ENCODE measurements at regions not wholly inside any gene's neighbourhood (a gene's known extent, or its start where the extent isn't known, plus 50 kb on each side); places are given as distances from the start of the nearest gene placed in this dataset.

- TF ChIP-seq CTCF (IDR thresholded peaks at IDR 0.05; ENCODE audit: extremely low read depth, missing control alignments): no peak
Observed at GRCh38 chr9:108530141-108530540, 325.6 kb downstream of the ACTL7B start.

GRCh38 chr9:108528231-108528630 is 327.6 kb downstream of the ACTL7B start:
- DNase-seq (ENCODE audit: low spot score): no peak
- TF ChIP-seq CTCF (IDR thresholded peaks at IDR 0.05; ENCODE audit: extremely low read depth, missing control alignments): no peak

More at GRCh38 chr9:108530141-108530540, 325.6 kb downstream of the ACTL7B start:
- DNase-seq (ENCODE audit: low spot score): no peak

GRCh38 chr9:108526518-108526917 is 329.3 kb downstream of the ACTL7B start:
- TF ChIP-seq CTCF (IDR thresholded peaks at IDR 0.05; ENCODE audit: extremely low read depth, missing control alignments): no peak
- DNase-seq (ENCODE audit: low spot score): no peak

- no peak for DNase-seq (ENCODE audit: low spot score)
- TF ChIP-seq CTCF (IDR thresholded peaks at IDR 0.05; ENCODE audit: extremely low read depth, missing control alignments): no peak
Observed at GRCh38 chr9:108525186-108525585, 330.6 kb downstream of the ACTL7B start.

- no peak for DNase-seq (ENCODE audit: low spot score)
- TF ChIP-seq CTCF (IDR thresholded peaks at IDR 0.05; ENCODE audit: extremely low read depth, missing control alignments): no peak
Observed at GRCh38 chr9:108521063-108521590, 334.7 kb downstream of the ACTL7B start.

- no peak for TF ChIP-seq CTCF (IDR thresholded peaks at IDR 0.05; ENCODE audit: extremely low read depth, missing control alignments)
Observed at GRCh38 chr9:108519437-108519836, 336.3 kb downstream of the ACTL7B start.

GRCh38 chr9:108517651-108518365 is 338.0 kb downstream of the ACTL7B start:
- DNase-seq (ENCODE audit: low spot score): no peak
- no peak for TF ChIP-seq CTCF (IDR thresholded peaks at IDR 0.05; ENCODE audit: extremely low read depth, missing control alignments)

More at GRCh38 chr9:108519437-108519836, 336.3 kb downstream of the ACTL7B start:
- DNase-seq (ENCODE audit: low spot score): no peak
